ENCODE measurements at regions not wholly inside any gene's neighbourhood (a gene's known extent, or its start where the extent isn't known, plus 50 kb on each side); places are given as distances from the start of the nearest gene placed in this dataset.
A peak's percentile ranks its signal among the peaks of the same experiment; 100 is the strongest.

- H3K9me3 ChIP-seq (ENCODE audit: low read depth) = no peaks in the 10 kb centered on the region
- no peaks in the 10 kb centered on the region for H3K9me2 ChIP-seq (ENCODE audit: insufficient read depth)
- 85% methylated on average over 5 of the region's 5 CpGs for WGBS, 2 experiments (ENCODE audit: low coverage in 1 of 2, low lambda C conversion rate in 2 of 2, missing lambda C conversion rate in 2 of 2)
- DNase-seq = no peak
- no peaks in the 10 kb centered on the region for H4K20me1 ChIP-seq (ENCODE audit: insufficient read depth)
- H3K27me3 ChIP-seq (replicated peaks; ENCODE audit: insufficient read depth) = no peaks in the 10 kb centered on the region
- no peaks in the 10 kb centered on the region for H3K79me2 ChIP-seq (ENCODE audit: insufficient read depth)
- no peak overlapping the region for H3K27ac ChIP-seq
- H3F3A ChIP-seq (ENCODE audit: insufficient read depth) = peaks cover 17% of the 10 kb centered on the region
- H3K4me3 ChIP-seq = no peak overlapping the region
- H2AFZ ChIP-seq = no peak overlapping the region; the same call in 1 of the 2 replicates
- in situ Hi-C loops (cut with MboI) = no loop called here
- peaks cover 23% of the 10 kb centered on the region for H3K4me1 ChIP-seq (ENCODE audit: insufficient read depth)
- no peaks in the 10 kb centered on the region for H3K36me3 ChIP-seq (ENCODE audit: low read depth)
- no peak overlapping the region for H3K9ac ChIP-seq
- TF ChIP-seq EZH2 (IDR thresholded peaks at IDR 0.05; ENCODE audit: insufficient read depth, poor library complexity, severe bottlenecking) = no peak
- TF ChIP-seq EZH2phosphoT487 (IDR thresholded peaks at IDR 0.05; ENCODE audit: insufficient read depth, low read depth) = no peak
- no peak overlapping the region for H3K4me2 ChIP-seq (ENCODE audit: unreplicated experiment)
Observed at GRCh38 chr2:180660881-180661685, 319.3 kb upstream of the UBE2E3 start.

- Histone ChIP-seq H2AFZ (no peak overlapping the region), H3K4me3 (no peak overlapping the region), H3K27me3 (replicated peaks; ENCODE audit: insufficient read depth) (no peaks in the 10 kb centered on the region), H3K9ac (no peak overlapping the region), H3K4me1 (ENCODE audit: insufficient read depth) (peaks cover 32% of the 10 kb centered on the region), H3K9me3 (ENCODE audit: low read depth) (no peaks in the 10 kb centered on the region), H3K4me2 (ENCODE audit: unreplicated experiment) (no peak overlapping the region), H3K27ac (no peak overlapping the region), H4K20me1 (ENCODE audit: insufficient read depth) (no peaks in the 10 kb centered on the region), H3K36me3 (ENCODE audit: low read depth) (no peaks in the 10 kb centered on the region), H3K9me2 (ENCODE audit: insufficient read depth) (no peaks in the 10 kb centered on the region), H3F3A (ENCODE audit: insufficient read depth) (peaks cover 26% of the 10 kb centered on the region), H3K79me2 (ENCODE audit: insufficient read depth) (no peaks in the 10 kb centered on the region)
- in situ Hi-C loops (cut with MboI) = no loop called here
- DNase-seq = no peak
- TF ChIP-seq EZH2 (IDR thresholded peaks at IDR 0.05; ENCODE audit: insufficient read depth, poor library complexity, severe bottlenecking) = no peak
- TF ChIP-seq EZH2phosphoT487 (IDR thresholded peaks at IDR 0.05; ENCODE audit: insufficient read depth, low read depth) = no peak
- WGBS, 2 experiments (ENCODE audit: low coverage in 1 of 2, low lambda C conversion rate in 2 of 2, missing lambda C conversion rate in 2 of 2) = 87 to 89% methylated on average over 8 of the region's 8 CpGs
Observed at GRCh38 chr2:180660207-180660606, 320.2 kb upstream of the UBE2E3 start.

GRCh38 chr2:180657054-180657453 lies 323.4 kb upstream of the UBE2E3 start:
- peak overlapping the region; percentile 15 for H3K4me2 ChIP-seq (ENCODE audit: unreplicated experiment)
- in situ Hi-C loops (cut with MboI) = no loop called here

GRCh38 chr2:180656455-180656847 lies 324.0 kb upstream of the UBE2E3 start:
- Histone ChIP-seq H3K9me2 (ENCODE audit: insufficient read depth) (no peaks in the 10 kb centered on the region), H3K4me2 (ENCODE audit: unreplicated experiment) (peak overlapping the region; percentile 15), H2AFZ (no peak overlapping the region), H3K27me3 (replicated peaks; ENCODE audit: insufficient read depth) (no peaks in the 10 kb centered on the region), H3K9me3 (ENCODE audit: low read depth) (no peaks in the 10 kb centered on the region), H3K36me3 (ENCODE audit: low read depth) (no peaks in the 10 kb centered on the region), H3K79me2 (ENCODE audit: insufficient read depth) (no peaks in the 10 kb centered on the region), H3K4me1 (ENCODE audit: insufficient read depth) (peaks cover 34% of the 10 kb centered on the region), H3K27ac (0 out of 2 replicates have a peak overlapping the region, but pooled peaks have one; percentile 1), H4K20me1 (ENCODE audit: insufficient read depth) (no peaks in the 10 kb centered on the region), H3K4me3 (no peak overlapping the region), H3F3A (ENCODE audit: insufficient read depth) (peaks cover 29% of the 10 kb centered on the region), H3K9ac (no peak overlapping the region)
- TF ChIP-seq EZH2 (IDR thresholded peaks at IDR 0.05; ENCODE audit: insufficient read depth, poor library complexity, severe bottlenecking) = no peak
- TF ChIP-seq EZH2phosphoT487 (IDR thresholded peaks at IDR 0.05; ENCODE audit: insufficient read depth, low read depth) = no peak
- in situ Hi-C loops (cut with MboI) = no loop called here
- peak; percentile 81 for DNase-seq
- 13 to 28% methylated on average over 1 of the region's 1 CpG for WGBS, 2 experiments (ENCODE audit: low coverage in 1 of 2, low lambda C conversion rate in 2 of 2, missing lambda C conversion rate in 2 of 2)

More at GRCh38 chr2:180657054-180657453, 323.4 kb upstream of the UBE2E3 start:
- no peaks in the 10 kb centered on the region for H4K20me1 ChIP-seq (ENCODE audit: insufficient read depth)
- 31 to 46% methylated on average over 1 of the region's 1 CpG for WGBS, 2 experiments (ENCODE audit: low coverage in 1 of 2, low lambda C conversion rate in 2 of 2, missing lambda C conversion rate in 2 of 2)
- no peak overlapping the region for H3K4me3 ChIP-seq
- H3K79me2 ChIP-seq (ENCODE audit: insufficient read depth) = no peaks in the 10 kb centered on the region
- no peaks in the 10 kb centered on the region for H3K9me3 ChIP-seq (ENCODE audit: low read depth)
- no peak overlapping the region for H3K9ac ChIP-seq
- H3K27ac ChIP-seq = no peak overlapping the region
- H3K9me2 ChIP-seq (ENCODE audit: insufficient read depth) = no peaks in the 10 kb centered on the region
- no peaks in the 10 kb centered on the region for H3K27me3 ChIP-seq (replicated peaks; ENCODE audit: insufficient read depth)
- TF ChIP-seq EZH2phosphoT487 (IDR thresholded peaks at IDR 0.05; ENCODE audit: insufficient read depth, low read depth) = no peak
- no peak for TF ChIP-seq EZH2 (IDR thresholded peaks at IDR 0.05; ENCODE audit: insufficient read depth, poor library complexity, severe bottlenecking)
- peak; percentile 56 for DNase-seq
- H2AFZ ChIP-seq = no peak overlapping the region
- H3K4me1 ChIP-seq (ENCODE audit: insufficient read depth) = peaks cover 34% of the 10 kb centered on the region
- peaks cover 29% of the 10 kb centered on the region for H3F3A ChIP-seq (ENCODE audit: insufficient read depth)
- no peaks in the 10 kb centered on the region for H3K36me3 ChIP-seq (ENCODE audit: low read depth)
